ENCODE measurements at regions not wholly inside any gene's neighbourhood (a gene's known extent, or its start where the extent isn't known, plus 50 kb on each side); places are given as distances from the start of the nearest gene placed in this dataset.
"Not testable (repeated sequence)": the region's sequence is repeated elsewhere in the genome, so short reads cannot be mapped to it uniquely, and the experiment has no call there.

- peak in 2 of 14 donors; percentile 2 to 35 for DNase-seq
These were observed 255.7 kb upstream of the RGMB start for GRCh38 chr5:98517560-98518366.

GRCh38 chr5:98518754-98519153 is 254.7 kb upstream of the RGMB start:
- no peak for DNase-seq

GRCh38 chr5:98519571-98519970 is 253.9 kb upstream of the RGMB start:
- DNase-seq: no peak

GRCh38 chr5:98521821-98522220 is 251.6 kb upstream of the RGMB start:
- no peak for DNase-seq

- DNase-seq: no peak
These were observed 248.7 kb upstream of the RGMB start for GRCh38 chr5:98524773-98525172.

GRCh38 chr5:98527846-98528245 is 245.6 kb upstream of the RGMB start:
- no peak for DNase-seq

- DNase-seq: no peak
These were observed 244.1 kb upstream of the RGMB start for GRCh38 chr5:98529321-98529720.

GRCh38 chr5:98530224-98530623 is 243.2 kb upstream of the RGMB start:
- DNase-seq: no peak

- no peak for DNase-seq
These were observed 237.6 kb upstream of the RGMB start for GRCh38 chr5:98535901-98536300.

- DNase-seq: no peak
These were observed 233.4 kb upstream of the RGMB start for GRCh38 chr5:98540056-98540455.

GRCh38 chr5:98541641-98542040 is 231.8 kb upstream of the RGMB start:
- no peak for DNase-seq

GRCh38 chr5:98543490-98543889 is 230.0 kb upstream of the RGMB start:
- DNase-seq: no peak

- DNase-seq: not testable (repeated sequence)
These were observed 226.5 kb upstream of the RGMB start for GRCh38 chr5:98546924-98547323.

GRCh38 chr5:98556712-98557111 is 216.8 kb upstream of the RGMB start:
- no peak for DNase-seq

- DNase-seq: no peak
These were observed 215.5 kb upstream of the RGMB start for GRCh38 chr5:98557916-98558315.

GRCh38 chr5:98563885-98564653 is 209.4 kb upstream of the RGMB start:
- DNase-seq: no peak

- no peak for DNase-seq
These were observed 208.6 kb upstream of the RGMB start for GRCh38 chr5:98564836-98565235.

- DNase-seq: no peak
These were observed 205.1 kb upstream of the RGMB start for GRCh38 chr5:98568336-98568735.

GRCh38 chr5:98569288-98569687 is 204.2 kb upstream of the RGMB start:
- DNase-seq: no peak

- no peak for DNase-seq
These were observed 203.5 kb upstream of the RGMB start for GRCh38 chr5:98570010-98570409.

GRCh38 chr5:98570661-98571191 is 202.7 kb upstream of the RGMB start:
- peak in 1 of 14 donors; percentile 4 for DNase-seq

- no peak for DNase-seq
These were observed 199.6 kb upstream of the RGMB start for GRCh38 chr5:98573834-98574320.

- DNase-seq: no peak
These were observed 197.2 kb upstream of the RGMB start for GRCh38 chr5:98576275-98576674.
